ENCODE measurements at regions not wholly inside any gene's neighbourhood (a gene's known extent, or its start where the extent isn't known, plus 50 kb on each side); places are given as distances from the start of the nearest gene placed in this dataset.

DNA sequence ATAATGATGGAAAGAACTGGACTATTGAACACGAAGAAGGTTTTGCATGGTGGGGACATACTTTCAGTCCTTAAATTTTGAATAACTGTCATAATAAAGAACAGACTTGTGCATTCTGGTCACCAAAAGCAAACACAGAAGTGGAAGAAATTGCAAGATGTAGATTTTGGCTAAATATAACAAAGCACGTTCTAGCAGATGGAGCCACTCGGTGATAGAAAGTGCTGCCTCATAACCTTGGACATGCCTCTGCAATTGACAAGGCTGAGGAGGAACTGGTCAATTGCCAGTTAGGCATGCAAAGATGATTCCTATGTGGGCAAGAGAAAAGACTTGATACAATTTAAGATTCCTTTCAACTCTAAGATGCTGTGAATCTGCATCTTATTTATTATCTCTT, 244.1 kb upstream of the ZC3H12C start:
- TF ChIP-seq, protein P1, sequence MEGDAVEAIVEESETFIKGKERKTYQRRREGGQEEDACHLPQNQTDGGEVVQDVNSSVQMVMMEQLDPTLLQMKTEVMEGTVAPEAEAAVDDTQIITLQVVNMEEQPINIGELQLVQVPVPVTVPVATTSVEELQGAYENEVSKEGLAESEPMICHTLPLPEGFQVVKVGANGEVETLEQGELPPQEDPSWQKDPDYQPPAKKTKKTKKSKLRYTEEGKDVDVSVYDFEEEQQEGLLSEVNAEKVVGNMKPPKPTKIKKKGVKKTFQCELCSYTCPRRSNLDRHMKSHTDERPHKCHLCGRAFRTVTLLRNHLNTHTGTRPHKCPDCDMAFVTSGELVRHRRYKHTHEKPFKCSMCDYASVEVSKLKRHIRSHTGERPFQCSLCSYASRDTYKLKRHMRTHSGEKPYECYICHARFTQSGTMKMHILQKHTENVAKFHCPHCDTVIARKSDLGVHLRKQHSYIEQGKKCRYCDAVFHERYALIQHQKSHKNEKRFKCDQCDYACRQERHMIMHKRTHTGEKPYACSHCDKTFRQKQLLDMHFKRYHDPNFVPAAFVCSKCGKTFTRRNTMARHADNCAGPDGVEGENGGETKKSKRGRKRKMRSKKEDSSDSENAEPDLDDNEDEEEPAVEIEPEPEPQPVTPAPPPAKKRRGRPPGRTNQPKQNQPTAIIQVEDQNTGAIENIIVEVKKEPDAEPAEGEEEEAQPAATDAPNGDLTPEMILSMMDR (IDR thresholded peaks at IDR 0.05 in 8 of 11, conservative IDR thresholded peaks at IDR 0.05 in 3 of 11): no peak
- no peak for TF ChIP-seq POLR2A (IDR thresholded peaks at IDR 0.05)
- no peak for TF ChIP-seq POLR2AphosphoS5 (IDR thresholded peaks at IDR 0.05)

All from spleen (tissue), 7 donors.